ENCODE measurements at regions not wholly inside any gene's neighbourhood (a gene's known extent, or its start where the extent isn't known, plus 50 kb on each side); places are given as distances from the start of the nearest gene placed in this dataset.

- TF ChIP-seq MEF2A (IDR thresholded peaks at IDR 0.05; ENCODE audit: insufficient read depth, low read depth, low read length) (no peak), POLR2AphosphoS2 (IDR thresholded peaks at IDR 0.05; ENCODE audit: low read depth, low read length) (no peak), POLR2AphosphoS5 (IDR thresholded peaks at IDR 0.05; ENCODE audit: low read length) (no peak), POLR2A (IDR thresholded peaks at IDR 0.05; ENCODE audit: low read depth, low read length) (no peak), FOXM1 (IDR thresholded peaks at IDR 0.05; ENCODE audit: low read depth, low read length) (no peak), SIX5 (IDR thresholded peaks at IDR 0.05; ENCODE audit: low read depth, low read length, severe bottlenecking) (no peak), CTCF (IDR thresholded peaks at IDR 0.05 in 2 of 3, conservative IDR thresholded peaks at IDR 0.05 in 1 of 3; ENCODE audit: control insufficient read depth in 2 of 3, extremely low read depth in 1 of 3, insufficient read depth in 1 of 3, low read depth in 3 of 3, low read length in 3 of 3) (no peak), LARP7 (IDR thresholded peaks at IDR 0.05) (no peak)
These were observed 2238.8 kb downstream of the LRRC4C start for GRCh38 chr11:39220501-39221230.

Measured in GM12878 (cell line).